K562 (cell line): ENCODE measurements at regions not wholly inside any gene's neighbourhood (a gene's known extent, or its start where the extent isn't known, plus 50 kb on each side); places are given as distances from the start of the nearest gene placed in this dataset.

ENCODE experiments used
- ARID1B ChIP-seq: fragments of 450-650 bp; IDR thresholded peaks from 2 replicates; pipeline ENCODE4 v1.6.1; 2016; ENCODE audit warnings: antibody characterized with exemption, mild to moderate bottlenecking, inconsistent platforms
- BRCA1 ChIP-seq, 2 experiments: fragments of 450-650 bp in 1 of 2; sonication (generic) in 1 of 2; formaldehyde crosslinking in 1 of 2; IDR thresholded peaks; 2 replicates each; pipeline versions ENCODE4 v1.5.0 to v1.6.1; 2017 to 2020; ENCODE audit warnings: mild to moderate bottlenecking in 1 of 2, missing genetic modification reagents in 1 of 2
- CBFA2T3 ChIP-seq: fragments of 450-650 bp; IDR thresholded peaks from 2 replicates; pipeline ENCODE4 v1.6.1; 2017
- CBFB ChIP-seq: sonication (generic); formaldehyde crosslinking; IDR thresholded peaks from 2 replicates; pipeline ENCODE4 v1.4.0; 2020; ENCODE audit warnings: mild to moderate bottlenecking, missing genetic modification reagents
- DACH1 ChIP-seq: fragments of 450-650 bp; IDR thresholded peaks from 2 replicates; pipeline ENCODE4 v1.6.1; 2018; ENCODE audit not compliant: partially characterized antibody
- FOS ChIP-seq: IDR thresholded peaks from 3 replicates; pipeline ENCODE4 v1.6.1; 2011; ENCODE audit not compliant: insufficient read length; ENCODE audit errors: extremely low read depth
- FOSL1 ChIP-seq: fragments of 200-800 bp; sonication (Bioruptor generic); conservative IDR thresholded peaks from 2 replicates; pipeline ENCODE4 v1.6.1; 2016; ENCODE audit warnings: missing genetic modification characterization, missing compliant biosample characterization
- GATAD2B ChIP-seq: fragments of 450-650 bp; IDR thresholded peaks from 2 replicates; pipeline ENCODE4 v1.6.1; 2017; ENCODE audit warnings: mild to moderate bottlenecking, borderline replicate concordance
- HDAC1 ChIP-seq, 2 experiments: fragments of 450-650 bp; IDR thresholded peaks; 2 replicates each; pipeline ENCODE4 v1.6.1; 2016 to 2017; ENCODE audit warnings: inconsistent platforms in 1 of 2, mild to moderate bottlenecking in 1 of 2, moderate library complexity in 1 of 2
- HMBOX1 ChIP-seq: sonication (generic); IDR thresholded peaks from 2 replicates; pipeline ENCODE4 v1.6.1; 2016
- HOXB6 ChIP-seq: fragments of 250-450 bp; sonication (Bioruptor Pico); IDR thresholded peaks from 2 replicates; pipeline ENCODE4 v1.5.1; 2022; ENCODE audit warnings: mild to moderate bottlenecking, borderline replicate concordance
- JUN ChIP-seq, 2 experiments: sonication (generic) in 1 of 2; formaldehyde crosslinking in 1 of 2; IDR thresholded peaks; 2 replicates each; pipeline versions ENCODE4 v1.6.1 to v1.8.0; 2012 to 2022; ENCODE audit warnings: borderline replicate concordance in 2 of 2, mild to moderate bottlenecking in 2 of 2, improper control_type of control experiment in 1 of 2, low read depth in 1 of 2, low read length in 1 of 2, missing genetic modification reagents in 1 of 2
- LCOR ChIP-seq: sonication (generic); formaldehyde crosslinking; IDR thresholded peaks from 2 replicates; pipeline ENCODE4 v1.8.0; 2022; ENCODE audit warnings: mild to moderate bottlenecking, missing genetic modification reagents
- MLLT1 ChIP-seq, 2 experiments: fragments of 450-650 bp; IDR thresholded peaks; 2 replicates each; pipeline ENCODE4 v1.6.1; 2016
- MYNN ChIP-seq, 2 experiments: sonication (generic); formaldehyde crosslinking in 1 of 2; IDR thresholded peaks; 2 replicates each; pipeline versions ENCODE4 v1.5.0 to v1.6.1; 2016 to 2020; ENCODE audit warnings: antibody characterized with exemption in 1 of 2, missing genetic modification reagents in 1 of 2
- NCOR1 ChIP-seq: fragments of 450-650 bp; IDR thresholded peaks from 2 replicates; pipeline ENCODE4 v1.6.1; 2016; ENCODE audit warnings: mild to moderate bottlenecking, moderate library complexity
- RBM22 ChIP-seq: fragments of 200-400 bp; formaldehyde crosslinking; IDR thresholded peaks from 2 replicates; pipeline ENCODE4 v1.6.1; 2018; ENCODE audit warnings: low read length, low read depth; ENCODE audit not compliant: poor library complexity, severe bottlenecking
- RBM25 ChIP-seq: fragments of 200-400 bp; formaldehyde crosslinking; IDR thresholded peaks from 2 replicates; pipeline ENCODE4 v1.6.1; 2018; ENCODE audit warnings: low read length, low read depth, moderate library complexity; ENCODE audit not compliant: severe bottlenecking
- SMARCE1 ChIP-seq: fragments of 450-650 bp; IDR thresholded peaks from 2 replicates; pipeline ENCODE4 v1.7.1; 2016; ENCODE audit warnings: mild to moderate bottlenecking
- TAF7 ChIP-seq: fragments of 450-650 bp; IDR thresholded peaks from 2 replicates; pipeline ENCODE4 v1.6.1; 2016; ENCODE audit warnings: missing genetic modification characterization, missing compliant biosample characterization
- TAL1 ChIP-seq: fragments of 450-650 bp; IDR thresholded peaks from 2 replicates; pipeline ENCODE4 v1.6.1; 2016; ENCODE audit warnings: mild to moderate bottlenecking
- TCF3 ChIP-seq: sonication (generic); formaldehyde crosslinking; IDR thresholded peaks from 2 replicates; pipeline ENCODE4 v1.4.0; 2020; ENCODE audit warnings: mild to moderate bottlenecking, missing genetic modification reagents
- TEAD1 ChIP-seq, 2 experiments: fragments of 450-650 bp in 1 of 2; sonication (generic) in 1 of 2; formaldehyde crosslinking; IDR thresholded peaks; 2 replicates each; pipeline versions ENCODE4 v1.4.0 to v1.8.0; 2020 to 2022; ENCODE audit warnings: mild to moderate bottlenecking in 2 of 2, missing genetic modification reagents in 1 of 2
- THRA ChIP-seq: fragments of 450-650 bp; IDR thresholded peaks from 2 replicates; pipeline ENCODE4 v1.6.1; 2017; ENCODE audit warnings: mild to moderate bottlenecking, moderate library complexity
- THRAP3 ChIP-seq: fragments of 450-650 bp; IDR thresholded peaks from 2 replicates; pipeline ENCODE4 v1.6.1; 2016; ENCODE audit warnings: mild to moderate bottlenecking, inconsistent platforms, borderline replicate concordance
- TRIM24 ChIP-seq, 2 experiments: fragments of 450-650 bp; IDR thresholded peaks; 2 replicates each; pipeline ENCODE4 v1.6.1; 2016
- ZNF274 ChIP-seq: IDR thresholded peaks from 2 replicates; pipeline ENCODE4 v1.6.1; 2011; ENCODE audit warnings: low read depth, mild to moderate bottlenecking, low read length, moderate library complexity, borderline replicate concordance

- TF ChIP-seq DACH1, result peak; percentile 28
- TF ChIP-seq TAL1, result peak; percentile 31
- peak; percentile 73; the same call in 1 of the 2 replicates for TF ChIP-seq JUN (IDR thresholded peaks at IDR 0.05; ENCODE audit: borderline replicate concordance, low read depth, low read length)
- no peak for TF ChIP-seq JUN (CRISPR knock-in tag; IDR thresholded peaks at IDR 0.05; ENCODE audit: borderline replicate concordance)
- TF ChIP-seq CBFB (CRISPR knock-in tag), result no peak
- no peak for TF ChIP-seq TAF7
- TF ChIP-seq MYNN (IDR thresholded peaks at IDR 0.05), result no peak
- no peak for TF ChIP-seq MYNN (CRISPR knock-in tag; IDR thresholded peaks at IDR 0.05)
- 0 out of 4 replicates have a peak, but pooled peaks of 1 of the 2 experiments have one; percentile 34 for TF ChIP-seq HDAC1 (IDR thresholded peaks at IDR 0.05)
- 0 out of 2 replicates have a peak, but pooled peaks have one; percentile 20 for TF ChIP-seq HMBOX1
- no peak for TF ChIP-seq GATAD2B
- TF ChIP-seq HOXB6 (CRISPR knock-in tag), result no peak
- 0 out of 2 replicates have a peak, but pooled peaks have one; percentile 15 for TF ChIP-seq NCOR1
- TF ChIP-seq TRIM24 (IDR thresholded peaks at IDR 0.05), result 0 out of 4 replicates have a peak, but pooled peaks of 1 of the 2 experiments have one; percentile 9
- peak; percentile 71 for TF ChIP-seq CBFA2T3
- TF ChIP-seq FOS, result peak; percentile 28
- TF ChIP-seq ZNF274, result no peak
- 0 out of 2 replicates have a peak, but pooled peaks have one; percentile 27 for TF ChIP-seq LCOR (CRISPR knock-in tag)
- peak; percentile 80 for TF ChIP-seq ARID1B
- no peak for TF ChIP-seq THRA
- TF ChIP-seq MLLT1 (IDR thresholded peaks at IDR 0.05), result peak in 1 of 2 experiments; percentile 79; a peak in 2 of 4 replicates
- TF ChIP-seq TCF3, result peak; percentile 53
- TF ChIP-seq RBM22, result no peak
- peak; percentile 36 to 91; a peak in 3 of 4 replicates for TF ChIP-seq TEAD1 (CRISPR knock-in tag; IDR thresholded peaks at IDR 0.05)
- TF ChIP-seq FOSL1 (tag), result peak; percentile 92
- TF ChIP-seq BRCA1 (IDR thresholded peaks at IDR 0.05), result no peak
- no peak for TF ChIP-seq BRCA1 (CRISPR knock-in tag; IDR thresholded peaks at IDR 0.05)
- peak; percentile 20 for TF ChIP-seq RBM25
- TF ChIP-seq THRAP3, result no peak
- peak; percentile 85 for TF ChIP-seq SMARCE1
These were observed 81.3 kb downstream of the STRADB start (continued) for GRCh38 chr2:201532686-201533304.
